SK-N-SH treated with all-trans-retinoic acid at 6 μM for 48 hours (cell line): ENCODE measurements at regions not wholly inside any gene's neighbourhood (a gene's known extent, or its start where the extent isn't known, plus 50 kb on each side); places are given as distances from the start of the nearest gene placed in this dataset.

Experiments
- ATAC-seq: fragments of 200-7000 bp; cut with Tn5 transposase; 3 replicates; pipeline ENCODE4 v1.9.1; 2020; ENCODE audit warnings: mild to moderate bottlenecking, moderate library complexity
- ARNTL ChIP-seq: fragments of 450-650 bp; formaldehyde crosslinking; IDR thresholded peaks from 2 replicates; pipeline ENCODE4 v1.5.0; 2020; ENCODE audit warnings: low read depth, mild to moderate bottlenecking, moderate library complexity, borderline replicate concordance
- BACH2 ChIP-seq: fragments of 250-450 bp; sonication (Bioruptor Pico); IDR thresholded peaks from 2 replicates; pipeline ENCODE4 v1.9.0; 2021; ENCODE audit warnings: mild to moderate bottlenecking, borderline replicate concordance
- CREB5 ChIP-seq: fragments of 250-450 bp; sonication (Bioruptor Pico); IDR thresholded peaks from 2 replicates; pipeline ENCODE4 v1.5.1; 2020; ENCODE audit warnings: low read depth, mild to moderate bottlenecking, moderate library complexity
- CSDC2 ChIP-seq: fragments of 250-450 bp; sonication (Bioruptor Pico); IDR thresholded peaks from 2 replicates; pipeline ENCODE4 v1.5.0; 2020; ENCODE audit warnings: mild to moderate bottlenecking, moderate library complexity
- CSRNP3 ChIP-seq: fragments of 250-450 bp; sonication (Bioruptor Pico); IDR thresholded peaks from 2 replicates; pipeline ENCODE4 v1.5.1; 2021; ENCODE audit warnings: mild to moderate bottlenecking, moderate library complexity
- ESRRG ChIP-seq: fragments of 250-450 bp; sonication (Bioruptor Pico); IDR thresholded peaks from 2 replicates; pipeline ENCODE4 v1.6.1; 2021; ENCODE audit warnings: mild to moderate bottlenecking
- GLIS3 ChIP-seq: fragments of 250-450 bp; sonication (Bioruptor Pico); IDR thresholded peaks from 2 replicates; pipeline ENCODE4 v1.5.0; 2020; ENCODE audit warnings: mild to moderate bottlenecking, moderate library complexity
- ISL1 ChIP-seq: fragments of 250-450 bp; sonication (Bioruptor Pico); IDR thresholded peaks from 2 replicates; pipeline ENCODE4 v2.1.2; 2022; ENCODE audit warnings: mild to moderate bottlenecking, moderate library complexity
- OSR1 ChIP-seq: fragments of 250-450 bp; sonication (Bioruptor Pico); IDR thresholded peaks from 2 replicates; pipeline ENCODE4 v1.8.0; 2022; ENCODE audit warnings: moderate library complexity, mild to moderate bottlenecking, inconsistent platforms
- PATZ1 ChIP-seq: fragments of 250-450 bp; sonication (Bioruptor Pico); IDR thresholded peaks from 2 replicates; pipeline ENCODE4 v1.8.0; 2020; ENCODE audit warnings: mild to moderate bottlenecking, moderate library complexity, borderline replicate concordance
- POU6F1 ChIP-seq: fragments of 250-450 bp; sonication (Bioruptor Pico); IDR thresholded peaks from 2 replicates; pipeline ENCODE4 v1.8.0; 2021; ENCODE audit warnings: low read depth, mild to moderate bottlenecking, moderate library complexity, borderline replicate concordance
- PPARA ChIP-seq: fragments of 250-450 bp; sonication (Bioruptor Pico); IDR thresholded peaks from 2 replicates; pipeline ENCODE4 v1.5.0; 2020; ENCODE audit warnings: mild to moderate bottlenecking, borderline replicate concordance
- RARB ChIP-seq: fragments of 250-450 bp; sonication (Bioruptor Pico); IDR thresholded peaks from 2 replicates; pipeline ENCODE4 v1.8.0; 2021; ENCODE audit warnings: mild to moderate bottlenecking, moderate library complexity
- SNAI2 ChIP-seq: fragments of 250-450 bp; sonication (Bioruptor Pico); IDR thresholded peaks from 2 replicates; pipeline ENCODE4 v1.5.0; 2020; ENCODE audit warnings: mild to moderate bottlenecking, moderate library complexity
- TCF4 ChIP-seq: fragments of 250-450 bp; sonication (Bioruptor Pico); IDR thresholded peaks from 2 replicates; pipeline ENCODE4 v1.8.0; 2021; ENCODE audit warnings: mild to moderate bottlenecking, moderate library complexity, borderline replicate concordance
- TSHZ2 ChIP-seq: fragments of 250-450 bp; sonication (Bioruptor Pico); IDR thresholded peaks from 2 replicates; pipeline ENCODE4 v1.5.0; 2020; ENCODE audit warnings: mild to moderate bottlenecking, moderate library complexity
- ZC3H10 ChIP-seq: fragments of 250-450 bp; sonication (Bioruptor Pico); IDR thresholded peaks from 2 replicates; pipeline ENCODE4 v1.5.1; 2021; ENCODE audit warnings: mild to moderate bottlenecking, moderate library complexity
- ZFP30 ChIP-seq: fragments of 450-650 bp; formaldehyde crosslinking; IDR thresholded peaks from 2 replicates; pipeline ENCODE4 v1.5.0; 2022; ENCODE audit warnings: mild to moderate bottlenecking, moderate library complexity
- ZNF565 ChIP-seq: fragments of 450-650 bp; formaldehyde crosslinking; conservative IDR thresholded peaks from 2 replicates; pipeline ENCODE4 v1.5.0; 2020; ENCODE audit warnings: low read depth, mild to moderate bottlenecking, moderate library complexity
- ZNF70 ChIP-seq: fragments of 450-650 bp; formaldehyde crosslinking; IDR thresholded peaks from 2 replicates; pipeline ENCODE4 v1.5.0; 2020; ENCODE audit warnings: mild to moderate bottlenecking, moderate library complexity
- ZNF8 ChIP-seq: fragments of 450-650 bp; formaldehyde crosslinking; IDR thresholded peaks from 2 replicates; pipeline ENCODE4 v1.5.0; 2020; ENCODE audit warnings: mild to moderate bottlenecking, moderate library complexity

- ATAC-seq, result no peak
- TF ChIP-seq ZNF565 (no peak), ZNF8 (CRISPR knock-in tag) (no peak), CREB5 (CRISPR knock-in tag) (no peak), PPARA (CRISPR knock-in tag) (no peak), ZC3H10 (CRISPR knock-in tag) (no peak), TSHZ2 (CRISPR knock-in tag) (no peak), TCF4 (CRISPR knock-in tag) (no peak), CSRNP3 (no peak), OSR1 (CRISPR knock-in tag) (no peak), BACH2 (no peak), GLIS3 (CRISPR knock-in tag) (no peak), ARNTL (CRISPR knock-in tag) (no peak), ISL1 (CRISPR knock-in tag) (no peak), RARB (no peak), POU6F1 (CRISPR knock-in tag) (no peak), ZFP30 (CRISPR knock-in tag) (no peak), ESRRG (CRISPR knock-in tag) (no peak), CSDC2 (CRISPR knock-in tag) (no peak)
Measured at GRCh38 chr5:2587189-2588031, 164.1 kb downstream of the IRX2 start.

GRCh38 chr5:2586016-2586715, 165.3 kb downstream of the IRX2 start:
- TF ChIP-seq CSRNP3 (no peak), ZNF70 (CRISPR knock-in tag) (no peak), PATZ1 (no peak), ESRRG (CRISPR knock-in tag) (no peak), RARB (no peak), TCF4 (CRISPR knock-in tag) (no peak), PPARA (CRISPR knock-in tag) (no peak), GLIS3 (CRISPR knock-in tag) (no peak), BACH2 (no peak), ZC3H10 (CRISPR knock-in tag) (no peak), SNAI2 (no peak)
- no peak for ATAC-seq
